Upper lobe of right lung (tissue), 1 donor: ENCODE measurements at regions not wholly inside any gene's neighbourhood (a gene's known extent, or its start where the extent isn't known, plus 50 kb on each side); places are given as distances from the start of the nearest gene placed in this dataset.

Source experiments
- ATAC-seq: fragments of 200-7000 bp; cut with Tn5 transposase; one replicate; pipeline ENCODE4 v1.9.1; 2020; ENCODE audit warnings: mild to moderate bottlenecking, moderate library complexity
- DNase-seq: peaks from one replicate; pipeline ENCODE4 v3.0.0-alpha.2; 2020
- H3K27ac ChIP-seq: fragments of 200-600 bp; one replicate; pipeline ENCODE4 v1.8.0; 2022
- H3K27me3 ChIP-seq: fragments of 200-600 bp; one replicate; pipeline ENCODE4 v1.8.0; 2022; ENCODE audit warnings: mild to moderate bottlenecking
- H3K36me3 ChIP-seq: fragments of 200-600 bp; one replicate; pipeline ENCODE4 v1.8.0; 2022
- H3K4me1 ChIP-seq: fragments of 200-600 bp; one replicate; pipeline ENCODE4 v1.8.0; 2022
- H3K4me3 ChIP-seq: fragments of 200-600 bp; one replicate; pipeline ENCODE4 v1.8.0; 2022; ENCODE audit warnings: mild to moderate bottlenecking
- H3K9me3 ChIP-seq: fragments of 200-600 bp; one replicate; pipeline ENCODE4 v1.8.0; 2022
- CTCF ChIP-seq: fragments of 200-600 bp; IDR thresholded peaks from one replicate; pipeline ENCODE4 v1.8.0; 2022; ENCODE audit warnings: antibody characterized with exemption
- intact Hi-C: fragments of 100-400 bp; cut with DNase I; formaldehyde crosslinking; loops from one replicate; pipeline ENCODE4 v1.11.0; 2022
- donor health status: DM: no; HTN: yes; CAD: no; lungs with severe emphysema.

GRCh38 chr5:123244458-123244857 is 155.4 kb downstream of the PRDM6 start:
- Histone ChIP-seq H3K4me1 (no peaks in the 10 kb centered on the region), H3K36me3 (no peaks in the 10 kb centered on the region), H3K9me3 (no peaks in the 10 kb centered on the region), H3K4me3 (no peak overlapping the region), H3K27me3 (no peaks in the 10 kb centered on the region), H3K27ac (no peak overlapping the region)
- intact Hi-C loops = no loop called here
- TF ChIP-seq CTCF = no peak
- ATAC-seq (no peak), DNase-seq (no peak)
